ENCODE measurements at regions not wholly inside any gene's neighbourhood (a gene's known extent, or its start where the extent isn't known, plus 50 kb on each side); places are given as distances from the start of the nearest gene placed in this dataset.

- no peaks in the 10 kb centered on the region for H3K36me3 ChIP-seq (ENCODE audit: insufficient read depth, low read length)
- H2AFZ ChIP-seq (ENCODE audit: low read length): no peak overlapping the region
- H3K4me1 ChIP-seq (ENCODE audit: insufficient read depth, low read length, severe bottlenecking): no peaks in the 10 kb centered on the region
- TF ChIP-seq CTCF (IDR thresholded peaks at IDR 0.05; ENCODE audit: low read length) (no peak), EZH2 (IDR thresholded peaks at IDR 0.05; ENCODE audit: borderline replicate concordance, low read length) (no peak)
- H3K9me2 ChIP-seq (ENCODE audit: low read depth, low read length): no peaks in the 10 kb centered on the region
- no peaks in the 10 kb centered on the region for H3F3A ChIP-seq (ENCODE audit: insufficient read depth, low read length)
- no peaks in the 10 kb centered on the region for H3K79me2 ChIP-seq (ENCODE audit: insufficient read depth, low read length)
- H3K4me3 ChIP-seq (ENCODE audit: low read depth, low read length, poor library complexity, severe bottlenecking): no peak overlapping the region
- H3K27me3 ChIP-seq (ENCODE audit: insufficient read depth, low read length): no peaks in the 10 kb centered on the region; the same call in 1 of the 2 replicates
- no peak overlapping the region for H3K27ac ChIP-seq (ENCODE audit: low read depth, low read length, poor library complexity, severe bottlenecking)
- H4K20me1 ChIP-seq (ENCODE audit: insufficient read depth, low read length): no peaks in the 10 kb centered on the region
- peaks cover 3% of the 10 kb centered on the region; the same call in 1 of the 2 replicates for H3K9me3 ChIP-seq (ENCODE audit: low read length)
- H3K9ac ChIP-seq (ENCODE audit: low read length): no peak overlapping the region
- no peak overlapping the region for H3K4me2 ChIP-seq (ENCODE audit: low read length)
Observed at GRCh38 chr13:106361621-106362020, 173.8 kb downstream of the EFNB2 start.

- H3K27me3 ChIP-seq (ENCODE audit: insufficient read depth, low read length): no peaks in the 10 kb centered on the region; the same call in 1 of the 2 replicates
- TF ChIP-seq CTCF (IDR thresholded peaks at IDR 0.05; ENCODE audit: low read length): no peak
- no peak for TF ChIP-seq EZH2 (IDR thresholded peaks at IDR 0.05; ENCODE audit: borderline replicate concordance, low read length)
- H3F3A ChIP-seq (ENCODE audit: insufficient read depth, low read length): no peaks in the 10 kb centered on the region
- no peaks in the 10 kb centered on the region for H4K20me1 ChIP-seq (ENCODE audit: insufficient read depth, low read length)
- no peaks in the 10 kb centered on the region for H3K9me3 ChIP-seq (ENCODE audit: low read length)
- no peak overlapping the region for H2AFZ ChIP-seq (ENCODE audit: low read length)
- no peak overlapping the region for H3K9ac ChIP-seq (ENCODE audit: low read length)
- H3K4me3 ChIP-seq (ENCODE audit: low read depth, low read length, poor library complexity, severe bottlenecking): no peak overlapping the region
- H3K4me1 ChIP-seq (ENCODE audit: insufficient read depth, low read length, severe bottlenecking): no peaks in the 10 kb centered on the region
- H3K9me2 ChIP-seq (ENCODE audit: low read depth, low read length): no peaks in the 10 kb centered on the region
- H3K36me3 ChIP-seq (ENCODE audit: insufficient read depth, low read length): no peaks in the 10 kb centered on the region
- H3K79me2 ChIP-seq (ENCODE audit: insufficient read depth, low read length): no peaks in the 10 kb centered on the region
- H3K27ac ChIP-seq (ENCODE audit: low read depth, low read length, poor library complexity, severe bottlenecking): no peak overlapping the region
- no peak overlapping the region for H3K4me2 ChIP-seq (ENCODE audit: low read length)
Observed at GRCh38 chr13:106357198-106357597, 178.3 kb downstream of the EFNB2 start.

GRCh38 chr13:106355866-106356265, 179.6 kb downstream of the EFNB2 start:
- Histone ChIP-seq H4K20me1 (ENCODE audit: insufficient read depth, low read length) (no peaks in the 10 kb centered on the region), H3K36me3 (ENCODE audit: insufficient read depth, low read length) (no peaks in the 10 kb centered on the region), H3K4me3 (ENCODE audit: low read depth, low read length, poor library complexity, severe bottlenecking) (no peak overlapping the region), H3K79me2 (ENCODE audit: insufficient read depth, low read length) (no peaks in the 10 kb centered on the region), H3K9me2 (ENCODE audit: low read depth, low read length) (no peaks in the 10 kb centered on the region), H3K9me3 (ENCODE audit: low read length) (no peaks in the 10 kb centered on the region), H3K4me1 (ENCODE audit: insufficient read depth, low read length, severe bottlenecking) (no peaks in the 10 kb centered on the region), H3K27ac (ENCODE audit: low read depth, low read length, poor library complexity, severe bottlenecking) (no peak overlapping the region), H2AFZ (ENCODE audit: low read length) (no peak overlapping the region), H3F3A (ENCODE audit: insufficient read depth, low read length) (no peaks in the 10 kb centered on the region), H3K27me3 (ENCODE audit: insufficient read depth, low read length) (no peaks in the 10 kb centered on the region), H3K4me2 (ENCODE audit: low read length) (no peak overlapping the region), H3K9ac (ENCODE audit: low read length) (no peak overlapping the region)
- TF ChIP-seq EZH2 (IDR thresholded peaks at IDR 0.05; ENCODE audit: borderline replicate concordance, low read length) (no peak), CTCF (IDR thresholded peaks at IDR 0.05; ENCODE audit: low read length) (no peak)
